Stimulated activated CD4-positive, alpha-beta T cell treated with anti-CD3 and anti-CD28 coated beads, Interleukin-2, amount 100 ng/mL, for 48 hours (primary cell): ENCODE measurements at regions not wholly inside any gene's neighbourhood (a gene's known extent, or its start where the extent isn't known, plus 50 kb on each side); places are given as distances from the start of the nearest gene placed in this dataset.

ENCODE experiments used
- DNase-seq, 2 donors: peaks; one replicate each; pipeline ENCODE4 v3.0.0-alpha.2; 2020

- no peak for DNase-seq
Measured at GRCh38 chr1:165073185-165074007, 283.1 kb downstream of the LMX1A start.

GRCh38 chr1:165070675-165071074, 285.8 kb downstream of the LMX1A start:
- DNase-seq, result no peak

GRCh38 chr1:165069829-165070228, 286.7 kb downstream of the LMX1A start:
- DNase-seq, result no peak

DNA sequence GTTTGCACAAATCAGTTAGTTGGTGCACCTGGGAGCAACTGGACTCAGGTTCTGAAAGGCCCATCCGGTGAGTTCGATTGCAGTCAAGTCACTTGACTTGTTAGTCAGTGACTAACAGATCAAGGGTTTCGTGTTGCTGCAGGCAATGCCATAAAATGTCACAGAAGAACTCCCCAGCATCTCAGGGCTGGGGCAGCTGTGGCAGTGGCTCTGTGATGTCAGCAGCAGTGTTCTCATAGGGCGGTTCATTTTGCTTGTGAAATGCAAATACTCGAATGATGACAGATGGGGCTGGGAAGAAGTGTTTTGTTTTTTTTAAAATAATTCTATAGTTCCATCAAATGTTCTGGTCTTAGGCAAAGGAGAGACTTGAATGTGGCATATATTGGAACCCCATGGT, 287.8 kb downstream of the LMX1A start:
- no peak for DNase-seq

DNA sequence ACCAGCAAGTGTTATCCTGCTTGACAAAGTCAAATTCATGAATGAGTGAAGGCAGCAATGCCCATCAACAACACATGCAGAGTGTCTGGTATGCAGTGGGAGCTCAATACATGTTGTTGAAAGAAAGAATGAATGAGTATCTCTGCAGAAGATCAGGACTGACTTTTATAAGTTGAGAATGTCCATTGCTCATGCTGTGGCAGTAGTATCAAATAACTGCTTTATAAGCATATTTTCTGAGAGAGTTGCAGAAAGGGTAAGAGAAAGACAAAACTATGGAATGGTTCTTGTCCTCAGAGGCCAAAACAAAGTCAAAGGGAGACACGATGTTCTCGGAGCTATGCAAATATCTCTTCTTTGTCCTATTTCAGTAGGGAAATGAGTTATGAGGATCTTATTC, 288.7 kb downstream of the LMX1A start:
- DNase-seq, result no peak

DNA sequence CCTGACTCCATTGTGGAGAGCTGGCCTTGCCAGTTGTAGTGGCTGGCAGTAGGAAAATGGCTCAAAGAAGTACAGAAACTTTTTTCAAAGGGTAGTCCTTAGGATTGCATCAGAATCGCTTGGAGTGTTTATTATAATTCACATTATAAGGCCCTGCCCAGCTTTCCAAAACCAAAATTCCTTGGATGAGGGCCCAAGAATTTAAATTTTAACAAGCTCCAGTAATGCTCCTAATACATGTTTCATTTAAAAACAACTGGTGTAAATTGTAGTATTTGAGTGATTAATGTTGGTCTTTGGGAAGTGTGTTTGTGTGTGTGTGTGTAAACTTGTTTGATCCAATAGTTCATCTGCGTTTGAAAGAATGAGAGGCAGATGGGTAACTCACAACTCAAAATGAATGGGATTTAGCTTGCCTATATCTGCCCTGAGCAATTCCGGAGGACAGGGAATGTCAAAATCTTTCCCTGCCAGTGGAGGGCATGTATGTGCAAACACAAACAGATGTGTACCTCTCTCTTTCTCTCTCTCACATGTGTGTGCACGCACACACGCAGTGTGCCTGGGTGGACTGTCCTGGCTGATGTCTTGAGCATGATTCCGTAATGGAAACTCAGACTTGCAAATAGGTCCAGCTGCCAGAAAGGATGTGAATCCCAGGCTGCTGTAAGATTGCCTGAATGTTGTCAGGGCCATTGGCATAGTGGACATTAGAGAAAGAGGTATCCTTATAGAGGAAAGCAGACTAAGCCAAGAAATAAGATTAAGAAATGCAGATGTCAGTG, 293.1 kb downstream of the LMX1A start:
- DNase-seq, result no peak

DNA sequence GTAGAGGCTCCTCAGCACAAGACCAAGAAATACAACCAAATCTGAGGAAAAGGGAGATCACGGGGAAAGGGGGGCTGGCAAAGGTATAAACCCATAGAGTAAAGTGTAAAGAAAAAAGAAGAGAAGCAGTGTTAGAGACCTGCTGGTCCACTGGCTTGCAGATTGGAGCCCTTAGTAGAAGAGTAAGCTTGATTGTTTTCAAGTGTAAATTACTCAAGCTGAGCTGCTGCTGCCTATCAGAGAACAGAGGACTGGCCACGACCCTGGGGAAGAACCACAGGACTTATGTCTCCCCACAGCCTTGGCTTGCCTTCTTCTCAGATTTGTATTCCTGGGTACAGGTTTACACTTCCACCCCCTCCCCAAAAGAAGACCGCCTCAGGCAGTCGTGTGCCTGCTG, 294.2 kb downstream of the LMX1A start:
- no peak for DNase-seq

DNA sequence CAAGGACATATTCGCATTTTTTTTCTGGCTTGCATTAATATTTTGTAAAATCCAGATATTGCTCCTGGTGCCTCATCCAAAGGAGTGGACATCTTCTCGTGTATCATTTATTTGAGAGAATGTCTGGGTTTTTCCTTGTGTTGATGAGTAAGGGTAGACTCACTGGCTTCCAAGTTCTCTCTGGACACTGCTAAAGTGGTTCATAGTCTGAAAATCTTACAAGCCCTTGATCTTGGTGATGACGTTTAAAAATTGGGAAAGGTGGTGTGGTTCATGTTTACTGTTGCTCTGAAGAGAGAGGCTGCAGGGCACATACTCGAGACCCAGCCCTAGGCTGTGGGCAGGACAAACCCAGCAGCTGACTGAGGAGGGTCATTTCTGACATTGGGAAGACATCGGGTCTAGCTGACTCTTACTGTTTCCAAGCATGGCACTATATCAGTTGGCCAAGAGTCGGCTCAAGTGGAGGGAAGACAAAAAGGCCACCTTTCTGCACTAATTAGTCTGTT, 296.2 kb downstream of the LMX1A start:
- no peak for DNase-seq

DNA sequence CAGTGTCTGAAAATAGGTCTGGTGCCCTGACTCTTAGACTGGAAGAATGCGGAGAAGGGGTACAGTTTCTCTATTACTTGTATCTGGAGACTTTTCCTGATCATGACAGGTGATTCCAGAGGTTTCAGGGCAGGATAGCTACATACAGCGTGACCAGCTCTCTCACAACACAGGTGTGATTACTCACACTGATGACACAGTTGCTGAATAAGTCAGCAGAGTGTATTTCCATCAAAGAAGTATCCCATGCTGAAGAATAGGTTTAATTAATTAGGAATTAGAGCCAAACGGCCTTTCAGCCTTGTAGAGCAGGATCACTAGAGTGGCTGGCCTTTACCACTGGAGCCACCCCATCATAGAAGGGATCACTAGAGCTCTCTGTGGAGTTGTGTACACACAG, 298.6 kb downstream of the LMX1A start:
- DNase-seq, result no peak

- DNase-seq, result no peak
Measured at GRCh38 chr1:165056914-165057313, 299.6 kb downstream of the LMX1A start.

GRCh38 chr1:165055581-165055980, 300.9 kb downstream of the LMX1A start:
- DNase-seq, result no peak

DNA sequence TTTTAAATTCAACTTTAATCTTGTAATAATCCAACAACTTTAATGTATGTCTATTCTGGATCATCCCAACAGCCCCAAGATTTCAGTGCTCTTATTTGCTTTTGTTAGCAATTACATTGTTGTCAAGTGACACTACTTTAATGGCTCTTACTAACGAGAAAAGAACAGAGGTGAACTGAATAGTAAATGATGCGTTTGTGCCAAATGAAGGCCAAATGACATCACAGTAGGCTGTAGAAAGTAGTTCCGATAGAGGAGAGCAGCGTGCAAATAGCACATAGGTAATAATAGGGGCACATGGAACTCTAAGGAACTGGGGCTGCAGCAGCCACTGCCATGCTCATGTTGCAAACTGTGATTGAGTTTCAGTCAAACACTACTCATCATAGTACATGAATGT, 301.9 kb downstream of the LMX1A start:
- no peak for DNase-seq

DNA sequence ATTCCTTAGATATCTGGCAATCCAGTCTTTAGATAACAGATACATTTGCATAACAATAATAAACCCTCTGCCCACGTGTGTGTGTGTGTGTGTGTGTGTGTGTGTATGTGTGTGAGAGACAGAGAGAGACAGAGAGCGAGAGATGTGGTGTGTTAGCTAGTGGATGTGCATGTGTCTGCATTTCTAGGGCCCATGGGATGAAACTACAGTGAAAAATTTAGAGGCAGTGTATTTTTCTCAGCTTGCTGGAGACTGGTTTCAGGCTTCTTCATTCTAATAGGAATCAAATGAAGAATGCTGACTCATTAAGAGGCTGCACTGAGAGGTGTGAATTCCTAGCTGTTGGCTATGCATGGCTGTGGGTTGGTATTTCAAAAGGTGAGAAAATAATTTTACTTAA, 303.2 kb downstream of the LMX1A start:
- DNase-seq, result no peak

DNA sequence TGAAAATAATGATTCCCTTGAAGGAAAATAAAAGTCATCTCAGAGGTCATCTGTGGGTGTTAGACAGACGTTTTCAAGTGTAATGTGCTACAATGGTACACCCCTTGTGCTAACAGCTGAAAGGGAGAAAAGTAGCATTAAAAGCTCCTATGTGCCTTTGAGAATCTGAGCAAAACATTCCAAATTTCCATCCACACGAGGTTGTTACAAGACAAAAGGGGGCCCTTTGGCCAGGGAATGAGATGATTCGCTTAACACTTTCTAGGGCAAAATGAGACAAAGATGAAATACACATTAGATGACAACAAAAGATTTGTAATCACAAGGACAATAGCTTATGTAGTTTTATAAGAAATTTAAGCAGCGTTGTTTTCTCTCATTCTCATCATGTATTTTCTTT, 303.6 kb downstream of the LMX1A start:
- no peak for DNase-seq

- DNase-seq, result no peak
Measured at GRCh38 chr1:165052431-165052830, 304.1 kb downstream of the LMX1A start.

DNA sequence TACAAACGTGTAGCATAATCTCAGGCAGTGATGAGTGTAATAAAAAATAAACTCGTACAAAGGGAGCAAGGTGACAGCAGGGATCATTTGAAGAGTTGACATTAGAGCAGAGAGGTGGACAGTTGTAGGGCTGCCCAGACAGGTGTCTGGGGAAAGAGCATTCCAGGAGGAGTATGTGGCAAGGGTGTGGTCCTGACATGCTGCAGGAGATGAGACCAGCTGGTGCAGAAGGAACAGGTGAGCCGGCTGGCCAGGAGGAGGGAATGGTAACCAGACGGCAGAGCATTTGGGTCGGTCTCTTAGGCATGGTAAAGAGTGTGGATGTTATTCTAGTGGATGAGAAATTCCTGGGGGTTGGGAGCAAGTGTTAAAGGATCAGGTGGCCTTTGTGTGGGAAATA, 306.3 kb downstream of the LMX1A start:
- DNase-seq, result no peak

GRCh38 chr1:165047994-165048393, 308.5 kb downstream of the LMX1A start:
- no peak for DNase-seq

DNA sequence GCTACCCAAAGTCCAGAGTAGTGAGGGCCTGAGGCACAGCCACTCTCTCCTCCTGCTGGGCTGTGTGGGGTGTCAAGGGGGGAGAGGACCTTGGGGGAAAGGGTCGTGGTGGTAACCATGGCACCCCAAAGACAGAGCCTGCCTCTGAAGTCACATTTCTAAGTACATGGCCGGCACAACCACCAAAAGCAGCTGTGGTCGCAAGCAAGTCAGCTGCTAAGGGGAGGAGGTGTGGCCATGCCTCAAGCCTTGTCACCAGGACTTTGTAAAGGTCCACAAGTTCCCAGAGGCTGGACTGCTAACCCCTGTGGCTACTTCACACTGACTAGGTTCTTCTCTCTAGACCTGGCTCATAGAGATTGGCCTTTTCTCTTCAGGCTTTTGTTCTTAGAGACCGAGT, 310.6 kb downstream of the LMX1A start:
- DNase-seq, result no peak

DNA sequence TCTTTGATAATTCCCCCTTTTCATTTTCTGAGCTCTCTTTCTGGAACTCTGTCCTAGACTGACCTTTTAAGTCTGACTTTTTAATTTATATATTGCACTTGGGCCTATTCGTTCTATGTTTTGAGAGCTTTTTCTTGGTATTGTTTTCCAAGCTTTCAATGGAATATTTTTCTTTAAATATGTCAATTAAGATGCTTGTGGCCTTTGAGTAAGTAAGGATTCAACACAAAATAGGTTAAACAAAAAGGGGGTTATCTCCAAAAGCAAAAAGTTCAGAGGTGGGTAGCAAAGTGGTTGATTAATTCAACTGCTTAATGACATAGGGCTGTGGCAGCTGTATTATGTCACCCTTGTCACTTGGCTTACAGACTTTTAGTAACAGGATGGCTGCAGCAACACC, 315.9 kb downstream of the LMX1A start:
- no peak for DNase-seq

DNA sequence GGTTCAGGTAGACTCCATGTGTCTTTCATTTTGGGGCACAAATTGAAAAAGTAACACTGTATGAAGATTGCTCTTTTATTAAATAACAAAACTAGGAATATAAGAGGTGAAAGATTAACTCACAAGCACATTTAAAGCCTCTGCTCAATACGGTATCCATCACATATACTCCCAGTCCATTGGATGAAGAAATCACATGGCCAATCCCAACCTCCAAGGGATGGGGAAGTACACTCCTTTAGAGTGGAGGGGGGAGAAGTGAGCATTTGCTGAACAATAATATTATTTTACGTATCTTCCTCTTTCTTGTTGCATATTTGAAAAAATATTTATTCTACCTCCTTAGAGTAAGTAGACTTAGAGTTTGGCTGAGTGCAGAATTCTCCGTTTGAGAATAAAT, 316.5 kb downstream of the LMX1A start:
- no peak for DNase-seq

DNA sequence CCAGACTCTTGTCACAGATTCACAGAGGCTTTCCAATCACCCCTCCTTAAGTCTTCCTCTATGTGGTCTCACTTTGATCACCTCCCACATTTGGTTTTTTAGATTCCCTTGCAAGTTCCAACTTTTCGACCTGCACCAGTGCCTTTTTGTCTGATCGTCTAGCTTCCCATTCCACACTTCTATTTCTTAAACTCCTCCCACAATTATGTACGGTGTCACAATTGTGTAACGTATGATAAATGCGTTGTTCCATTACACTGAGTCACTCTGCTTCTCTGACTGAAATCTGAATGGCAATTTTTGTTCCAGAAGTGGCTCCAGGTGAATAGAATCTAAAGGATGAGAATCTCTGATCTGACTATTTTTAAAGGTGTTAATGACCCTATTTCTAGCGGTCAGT, 320.1 kb downstream of the LMX1A start:
- no peak for DNase-seq

DNA sequence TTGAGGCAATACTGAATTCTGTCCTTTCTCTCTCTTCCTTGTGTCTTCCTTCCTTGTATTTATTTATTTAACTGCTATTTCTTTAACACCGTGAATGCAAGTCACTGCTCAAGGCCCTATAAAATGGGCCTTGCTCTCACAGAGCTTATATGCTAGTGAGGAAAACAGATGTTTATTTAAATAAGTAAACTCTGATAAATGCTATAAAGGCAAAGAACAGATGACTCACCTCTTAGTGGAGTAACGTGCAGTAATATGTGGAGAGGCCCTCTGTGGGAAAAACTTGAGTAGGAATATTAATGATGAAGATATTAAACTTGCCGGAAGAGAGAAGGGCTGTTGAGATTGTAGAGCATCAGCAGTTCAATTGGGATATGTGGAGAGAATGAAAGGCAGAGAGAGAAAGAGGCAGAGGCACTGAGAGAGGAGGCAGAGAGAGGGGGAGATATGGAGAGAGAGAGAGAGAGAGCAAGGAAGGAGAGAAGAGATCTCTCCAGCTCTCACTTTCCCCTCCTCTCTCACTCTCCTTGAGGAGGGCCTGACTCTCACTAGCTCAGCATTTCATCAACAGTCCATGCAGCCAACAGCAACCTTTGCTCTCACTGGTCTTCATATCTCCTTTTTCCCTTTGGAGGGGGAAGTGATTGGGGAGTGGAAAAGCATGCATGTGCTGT, 322.2 kb downstream of the LMX1A start:
- DNase-seq, result no peak

- DNase-seq, result no peak
Measured at GRCh38 chr1:165031001-165031400, 325.5 kb downstream of the LMX1A start.

- DNase-seq, result no peak
Measured at GRCh38 chr1:165025805-165026204, 330.7 kb downstream of the LMX1A start.
